OCI-LY1 (cell line): ENCODE measurements at regions not wholly inside any gene's neighbourhood (a gene's known extent, or its start where the extent isn't known, plus 50 kb on each side); places are given as distances from the start of the nearest gene placed in this dataset.

Source experiments
- CTCF ChIP-seq: fragments of 200-600 bp; sonication (generic), shearing (Covaris generic); IDR thresholded peaks from 2 replicates; pipeline ENCODE4 v1.5.1; 2017; ENCODE audit warnings: mild to moderate bottlenecking, antibody characterized with exemption, low read length, moderate library complexity, mixed read lengths
- EZH2 ChIP-seq: fragments of 200-600 bp; sonication (generic), shearing (Covaris generic); IDR thresholded peaks from 2 replicates; pipeline ENCODE4 v1.8.0; 2017; ENCODE audit warnings: borderline replicate concordance, mixed run types, mild to moderate bottlenecking, antibody characterized with exemption, low read length, moderate library complexity, mixed read lengths

GRCh38 chr5:118653183-118653582 lies 335.2 kb downstream of the DTWD2 start:
- TF ChIP-seq CTCF (no peak), EZH2 (no peak)
